Muscle layer of duodenum (tissue), 2 donors: ENCODE measurements at regions not wholly inside any gene's neighbourhood (a gene's known extent, or its start where the extent isn't known, plus 50 kb on each side); places are given as distances from the start of the nearest gene placed in this dataset.

Experiments used
- H3K27ac ChIP-seq: one replicate; pipeline ENCODE4 v1.7.0; 2013; ENCODE audit warnings: mild to moderate bottlenecking, low read length
- H3K27me3 ChIP-seq: one replicate; pipeline ENCODE4 v1.7.0; 2013; ENCODE audit warnings: low read depth, mild to moderate bottlenecking, control low read depth, low read length
- H3K36me3 ChIP-seq, 2 donors: one replicate each; pipeline ENCODE4 v1.7.0; 2013; ENCODE audit warnings: low read length in 2 of 2, control low read depth in 1 of 2, mild to moderate bottlenecking in 1 of 2; ENCODE audit not compliant: insufficient read depth in 2 of 2, control insufficient read depth in 1 of 2
- H3K4me1 ChIP-seq, 2 donors: one replicate each; pipeline ENCODE4 v1.7.0; 2013; ENCODE audit warnings: low read length in 2 of 2, mild to moderate bottlenecking in 2 of 2, control low read depth in 1 of 2, moderate library complexity in 1 of 2; ENCODE audit not compliant: insufficient read depth in 2 of 2, control insufficient read depth in 1 of 2
- H3K4me3 ChIP-seq, 2 donors: one replicate each; pipeline ENCODE4 v1.7.0; 2013; ENCODE audit warnings: low read length in 2 of 2, low read depth in 1 of 2, mild to moderate bottlenecking in 1 of 2
- H3K9me3 ChIP-seq, 2 donors: one replicate each; pipeline ENCODE4 v1.7.0; 2013; ENCODE audit warnings: low read length in 2 of 2, control low read depth in 1 of 2, mild to moderate bottlenecking in 1 of 2; ENCODE audit not compliant: control insufficient read depth in 1 of 2
- donor health status: healthy.

GRCh38 chr6:167512696-167513375 is 187.9 kb downstream of the TTLL2 start:
- Histone ChIP-seq H3K27me3 (no peaks in the 10 kb centered on the region), H3K9me3 (no peaks in the 10 kb centered on the region), H3K27ac (no peak overlapping the region), H3K36me3 (no peaks in the 10 kb centered on the region), H3K4me1 (no peaks in the 10 kb centered on the region), H3K4me3 (no peak overlapping the region)

- Histone ChIP-seq H3K36me3 (no peaks in the 10 kb centered on the region), H3K4me3 (no peak overlapping the region), H3K9me3 (no peaks in the 10 kb centered on the region), H3K4me1 (no peaks in the 10 kb centered on the region), H3K27me3 (no peaks in the 10 kb centered on the region), H3K27ac (no peak overlapping the region)
Measured at GRCh38 chr6:167513778-167514177, 188.9 kb downstream of the TTLL2 start.

- no peaks in the 10 kb centered on the region for H3K27me3 ChIP-seq
- H3K9me3 ChIP-seq, result no peaks in the 10 kb centered on the region
Measured at GRCh38 chr6:167514524-167514923, 189.6 kb downstream of the TTLL2 start.

GRCh38 chr6:167515873-167516507 is 191.1 kb downstream of the TTLL2 start:
- H3K4me1 ChIP-seq, result no peaks in the 10 kb centered on the region
- H3K9me3 ChIP-seq, result no peaks in the 10 kb centered on the region
- H3K4me3 ChIP-seq, result no peak overlapping the region
- H3K27me3 ChIP-seq, result no peaks in the 10 kb centered on the region
- H3K27ac ChIP-seq, result no peak overlapping the region
- H3K36me3 ChIP-seq, result no peaks in the 10 kb centered on the region

More at GRCh38 chr6:167514524-167514923, 189.6 kb downstream of the TTLL2 start:
- Histone ChIP-seq H3K4me3 (no peak overlapping the region), H3K27ac (no peak overlapping the region), H3K36me3 (no peaks in the 10 kb centered on the region), H3K4me1 (no peaks in the 10 kb centered on the region)

GRCh38 chr6:167517254-167517916 is 192.5 kb downstream of the TTLL2 start:
- Histone ChIP-seq H3K27ac (no peak overlapping the region), H3K9me3 (no peaks in the 10 kb centered on the region), H3K36me3 (no peaks in the 10 kb centered on the region), H3K4me1 (no peaks in the 10 kb centered on the region), H3K27me3 (no peaks in the 10 kb centered on the region), H3K4me3 (no peak overlapping the region)

GRCh38 chr6:167523426-167523825 is 198.5 kb downstream of the TTLL2 start:
- Histone ChIP-seq H3K36me3 (no peaks in the 10 kb centered on the region), H3K27ac (no peak overlapping the region), H3K9me3 (no peaks in the 10 kb centered on the region), H3K4me1 (no peaks in the 10 kb centered on the region), H3K4me3 (no peak overlapping the region), H3K27me3 (no peaks in the 10 kb centered on the region)

GRCh38 chr6:167524261-167525111 is 199.6 kb downstream of the TTLL2 start:
- H3K9me3 ChIP-seq, result no peaks in the 10 kb centered on the region
- H3K27me3 ChIP-seq, result no peaks in the 10 kb centered on the region
- no peaks in the 10 kb centered on the region for H3K4me1 ChIP-seq
- no peaks in the 10 kb centered on the region for H3K36me3 ChIP-seq
- H3K4me3 ChIP-seq, result no peak overlapping the region
- H3K27ac ChIP-seq, result no peak overlapping the region

- Histone ChIP-seq H3K4me3 (no peak overlapping the region), H3K27me3 (no peaks in the 10 kb centered on the region), H3K36me3 (no peaks in the 10 kb centered on the region), H3K9me3 (no peaks in the 10 kb centered on the region), H3K4me1 (no peaks in the 10 kb centered on the region), H3K27ac (no peak overlapping the region)
Measured at GRCh38 chr6:167525774-167526173, 200.9 kb downstream of the TTLL2 start.

GRCh38 chr6:167526465-167527368 is 201.8 kb downstream of the TTLL2 start:
- H3K27ac ChIP-seq, result no peak overlapping the region
- no peaks in the 10 kb centered on the region for H3K4me1 ChIP-seq
- no peaks in the 10 kb centered on the region for H3K27me3 ChIP-seq
- no peak overlapping the region for H3K4me3 ChIP-seq
- no peaks in the 10 kb centered on the region for H3K36me3 ChIP-seq
- H3K9me3 ChIP-seq, result no peaks in the 10 kb centered on the region

GRCh38 chr6:167528239-167528638 is 203.4 kb downstream of the TTLL2 start:
- Histone ChIP-seq H3K36me3 (no peaks in the 10 kb centered on the region), H3K9me3 (no peaks in the 10 kb centered on the region), H3K27me3 (no peaks in the 10 kb centered on the region), H3K27ac (no peak overlapping the region), H3K4me1 (no peaks in the 10 kb centered on the region), H3K4me3 (no peak overlapping the region)
